HG03432 (cell line): ENCODE measurements at regions not wholly inside any gene's neighbourhood (a gene's known extent, or its start where the extent isn't known, plus 50 kb on each side); places are given as distances from the start of the nearest gene placed in this dataset.
"Not testable (repeated sequence)": the region's sequence is repeated elsewhere in the genome, so short reads cannot be mapped to it uniquely, and the experiment has no call there.

Source experiments
- ATAC-seq: cut with Tn5 transposase; IDR thresholded peaks from one replicate; pipeline ENCODE4 v1.9.1; 2021; ENCODE audit warnings: mild to moderate bottlenecking, moderate library complexity; ENCODE audit not compliant: unreplicated experiment

- no peak for ATAC-seq
Observed at GRCh38 chr3:144433006-144433405, 461.4 kb downstream of the DIPK2A start.

GRCh38 chr3:144437989-144438388 is 466.4 kb downstream of the DIPK2A start:
- ATAC-seq = peak; percentile 71

- no peak for ATAC-seq
Observed at GRCh38 chr3:144444061-144444460, 472.4 kb downstream of the DIPK2A start.

GRCh38 chr3:144444546-144444945 is 472.9 kb downstream of the DIPK2A start:
- no peak for ATAC-seq

- ATAC-seq = no peak
Observed at GRCh38 chr3:144455841-144456440, 484.3 kb downstream of the DIPK2A start.

- peak; percentile 47 for ATAC-seq
Observed at GRCh38 chr3:144457758-144458157, 486.1 kb downstream of the DIPK2A start.

GRCh38 chr3:144458283-144458682 is 486.7 kb downstream of the DIPK2A start:
- ATAC-seq = no peak

- no peak for ATAC-seq
Observed at GRCh38 chr3:144462337-144462736, 490.7 kb downstream of the DIPK2A start.

- ATAC-seq = no peak
Observed at GRCh38 chr3:144463911-144464310, 492.3 kb downstream of the DIPK2A start.

- ATAC-seq = no peak
Observed at GRCh38 chr3:144466114-144466513, 494.5 kb downstream of the DIPK2A start.

- no peak for ATAC-seq
Observed at GRCh38 chr3:144466540-144466939, 494.9 kb downstream of the DIPK2A start.

- ATAC-seq = no peak
Observed at GRCh38 chr3:144470666-144471065, 499.0 kb downstream of the DIPK2A start.

- no peak for ATAC-seq
Observed at GRCh38 chr3:144477593-144477992, 506.0 kb downstream of the DIPK2A start.

- ATAC-seq = no peak
Observed at GRCh38 chr3:144480416-144480919, 508.8 kb downstream of the DIPK2A start.

- peak; percentile 61 for ATAC-seq
Observed at GRCh38 chr3:144482876-144483275, 511.3 kb downstream of the DIPK2A start.

GRCh38 chr3:144487011-144487410 is 515.4 kb downstream of the DIPK2A start:
- ATAC-seq = no peak

- ATAC-seq = no peak
Observed at GRCh38 chr3:144488927-144489326, 517.3 kb downstream of the DIPK2A start.

GRCh38 chr3:144491333-144491732 is 519.7 kb downstream of the DIPK2A start:
- no peak for ATAC-seq

GRCh38 chr3:144494651-144495050 is 523.0 kb downstream of the DIPK2A start:
- not testable (repeated sequence) for ATAC-seq

- no peak for ATAC-seq
Observed at GRCh38 chr3:144496141-144496835, 524.7 kb downstream of the DIPK2A start.

- no peak for ATAC-seq
Observed at GRCh38 chr3:144497452-144497851, 525.8 kb downstream of the DIPK2A start.
